ENCODE measurements at regions not wholly inside any gene's neighbourhood (a gene's known extent, or its start where the extent isn't known, plus 50 kb on each side); places are given as distances from the start of the nearest gene placed in this dataset.

DNA sequence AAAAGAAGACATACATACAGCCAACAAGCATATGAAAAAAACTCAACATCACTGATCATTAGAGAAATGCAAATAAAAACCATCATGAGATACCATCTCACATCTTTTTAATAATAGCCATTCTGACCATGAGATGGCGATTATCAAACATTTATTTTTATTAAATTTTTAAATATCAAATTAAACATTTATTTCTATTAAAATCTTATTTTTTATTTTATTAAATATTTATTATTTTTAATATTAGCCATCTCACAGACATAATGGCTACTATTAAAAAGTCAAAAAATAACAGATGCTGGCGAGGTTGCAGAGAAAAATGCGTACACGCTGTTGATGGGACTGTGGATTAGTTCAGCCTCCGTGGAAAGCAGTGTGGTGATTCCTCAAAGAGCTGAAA is 264.8 kb upstream of the TENM4 start:
- Histone ChIP-seq H3K4me3 (no peak overlapping the region), H3K27ac (no peak overlapping the region), H3K27me3 (ENCODE audit: low read depth) (no peaks in the 10 kb centered on the region), H3K4me1 (no peaks in the 10 kb centered on the region), H3K36me3 (no peaks in the 10 kb centered on the region), H3K9me3 (peaks cover 16% of the 10 kb centered on the region)
- no peak for ATAC-seq
- no peak for DNase-seq
- TF ChIP-seq, protein P1, sequence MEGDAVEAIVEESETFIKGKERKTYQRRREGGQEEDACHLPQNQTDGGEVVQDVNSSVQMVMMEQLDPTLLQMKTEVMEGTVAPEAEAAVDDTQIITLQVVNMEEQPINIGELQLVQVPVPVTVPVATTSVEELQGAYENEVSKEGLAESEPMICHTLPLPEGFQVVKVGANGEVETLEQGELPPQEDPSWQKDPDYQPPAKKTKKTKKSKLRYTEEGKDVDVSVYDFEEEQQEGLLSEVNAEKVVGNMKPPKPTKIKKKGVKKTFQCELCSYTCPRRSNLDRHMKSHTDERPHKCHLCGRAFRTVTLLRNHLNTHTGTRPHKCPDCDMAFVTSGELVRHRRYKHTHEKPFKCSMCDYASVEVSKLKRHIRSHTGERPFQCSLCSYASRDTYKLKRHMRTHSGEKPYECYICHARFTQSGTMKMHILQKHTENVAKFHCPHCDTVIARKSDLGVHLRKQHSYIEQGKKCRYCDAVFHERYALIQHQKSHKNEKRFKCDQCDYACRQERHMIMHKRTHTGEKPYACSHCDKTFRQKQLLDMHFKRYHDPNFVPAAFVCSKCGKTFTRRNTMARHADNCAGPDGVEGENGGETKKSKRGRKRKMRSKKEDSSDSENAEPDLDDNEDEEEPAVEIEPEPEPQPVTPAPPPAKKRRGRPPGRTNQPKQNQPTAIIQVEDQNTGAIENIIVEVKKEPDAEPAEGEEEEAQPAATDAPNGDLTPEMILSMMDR (IDR thresholded peaks at IDR 0.05), result no peak
- intact Hi-C loops (cut with DNase I), result no loop called here

DNA sequence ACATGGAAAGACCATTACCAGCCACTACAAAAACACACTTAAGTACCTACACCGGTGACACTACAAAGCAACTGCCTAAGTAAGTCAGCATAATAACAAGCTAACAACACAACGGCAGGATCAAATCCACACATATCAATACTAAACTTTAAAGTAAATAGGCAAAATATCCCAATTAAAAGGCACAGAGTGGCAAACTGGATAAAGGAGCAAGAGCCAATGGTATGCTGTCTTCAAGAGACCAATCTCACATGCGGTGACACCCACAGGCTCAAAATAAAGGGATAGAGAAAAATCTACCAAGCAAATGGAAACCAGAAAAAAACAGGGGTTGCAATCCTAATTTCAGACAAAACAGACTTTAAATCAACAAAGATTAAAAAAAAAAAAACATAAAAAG is 261.5 kb upstream of the TENM4 start:
- no peak overlapping the region for H3K27ac ChIP-seq
- no peak overlapping the region for H3K4me3 ChIP-seq
- H3K27me3 ChIP-seq (ENCODE audit: low read depth), result no peaks in the 10 kb centered on the region
- TF ChIP-seq, protein P1 (IDR thresholded peaks at IDR 0.05), result no peak
- intact Hi-C loops (cut with DNase I), result no loop called here
- peaks cover 16% of the 10 kb centered on the region for H3K9me3 ChIP-seq
- no peaks in the 10 kb centered on the region for H3K36me3 ChIP-seq
- ATAC-seq (no peak), DNase-seq (no peak)
- no peaks in the 10 kb centered on the region for H3K4me1 ChIP-seq

DNA sequence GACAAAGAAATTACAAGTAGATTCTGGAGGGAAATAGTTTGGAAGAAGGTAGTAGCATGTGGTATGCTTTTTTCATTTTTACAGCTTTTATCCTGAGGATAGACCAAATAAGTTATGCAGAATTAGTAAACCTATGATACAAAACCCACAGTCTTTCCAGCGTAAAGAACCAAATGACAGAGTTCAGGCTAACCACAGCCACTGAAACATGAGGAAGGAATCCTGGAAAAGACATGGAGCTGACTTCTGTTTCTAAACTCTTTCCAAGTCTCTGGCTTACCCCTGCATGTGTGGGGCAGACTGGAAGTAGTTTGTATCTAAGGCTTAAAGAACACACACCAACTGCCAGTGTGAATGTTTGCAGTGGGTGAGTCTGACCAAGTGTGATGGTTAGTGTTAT is 258.4 kb upstream of the TENM4 start:
- H3K27me3 ChIP-seq (ENCODE audit: low read depth), result no peaks in the 10 kb centered on the region
- DNase-seq, result no peak
- no peak overlapping the region for H3K4me3 ChIP-seq
- no peak for ATAC-seq
- TF ChIP-seq, protein P1 (IDR thresholded peaks at IDR 0.05), result no peak
- no peak overlapping the region for H3K27ac ChIP-seq
- no peaks in the 10 kb centered on the region for H3K36me3 ChIP-seq
- intact Hi-C loops (cut with DNase I), result no loop called here
- H3K9me3 ChIP-seq, result peaks cover 16% of the 10 kb centered on the region
- H3K4me1 ChIP-seq, result no peaks in the 10 kb centered on the region

DNA sequence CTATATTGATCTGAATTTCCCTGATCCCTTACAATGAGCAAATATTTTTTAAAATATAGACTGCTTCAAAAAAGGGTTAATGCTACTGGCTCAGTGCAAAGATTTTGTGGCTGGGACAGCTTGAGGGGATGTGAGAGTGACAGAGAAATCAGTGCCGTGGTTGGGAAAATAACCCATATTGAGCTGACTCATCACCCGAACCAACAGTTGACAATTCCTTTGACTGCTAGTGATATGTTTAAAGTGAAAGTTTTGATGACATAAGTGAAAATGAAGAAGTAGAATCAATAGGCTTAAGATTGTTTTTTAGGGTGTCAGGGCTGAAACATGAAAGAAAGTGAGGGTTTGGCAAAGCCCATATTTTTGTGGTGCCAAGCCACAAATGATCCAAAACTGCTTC is 257.1 kb upstream of the TENM4 start:
- intact Hi-C loops (cut with DNase I), result no loop called here
- Histone ChIP-seq H3K4me1 (no peaks in the 10 kb centered on the region), H3K36me3 (no peaks in the 10 kb centered on the region), H3K27me3 (ENCODE audit: low read depth) (no peaks in the 10 kb centered on the region), H3K27ac (no peak overlapping the region), H3K4me3 (no peak overlapping the region), H3K9me3 (peaks cover 15% of the 10 kb centered on the region)
- DNase-seq (no peak), ATAC-seq (no peak)
- TF ChIP-seq, protein P1 (IDR thresholded peaks at IDR 0.05), result no peak

DNA sequence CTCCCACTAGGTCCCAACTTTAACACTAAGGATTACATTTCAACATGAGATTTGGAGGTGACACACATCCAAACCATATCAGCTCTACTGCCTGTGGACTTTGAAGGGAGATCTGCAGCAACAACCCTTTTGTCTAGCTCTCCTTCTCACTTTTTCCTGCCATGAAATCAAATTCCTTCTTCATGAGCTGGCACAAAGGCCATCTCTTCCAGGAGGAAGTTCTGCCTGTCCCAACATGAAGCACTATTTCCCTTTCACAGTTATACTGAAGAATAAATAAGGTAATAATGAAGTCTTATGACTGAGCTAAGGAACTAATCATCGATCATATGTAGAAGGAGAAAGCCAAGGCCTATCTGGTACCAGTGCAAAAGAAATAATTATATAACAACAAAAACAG is 253.5 kb upstream of the TENM4 start:
- Histone ChIP-seq H3K4me3 (no peak overlapping the region), H3K4me1 (no peaks in the 10 kb centered on the region), H3K27me3 (ENCODE audit: low read depth) (no peaks in the 10 kb centered on the region), H3K27ac (no peak overlapping the region), H3K9me3 (no peaks in the 10 kb centered on the region), H3K36me3 (no peaks in the 10 kb centered on the region)
- TF ChIP-seq, protein P1 (IDR thresholded peaks at IDR 0.05), result no peak
- ATAC-seq (no peak), DNase-seq (no peak)
- intact Hi-C loops (cut with DNase I), result no loop called here

DNA sequence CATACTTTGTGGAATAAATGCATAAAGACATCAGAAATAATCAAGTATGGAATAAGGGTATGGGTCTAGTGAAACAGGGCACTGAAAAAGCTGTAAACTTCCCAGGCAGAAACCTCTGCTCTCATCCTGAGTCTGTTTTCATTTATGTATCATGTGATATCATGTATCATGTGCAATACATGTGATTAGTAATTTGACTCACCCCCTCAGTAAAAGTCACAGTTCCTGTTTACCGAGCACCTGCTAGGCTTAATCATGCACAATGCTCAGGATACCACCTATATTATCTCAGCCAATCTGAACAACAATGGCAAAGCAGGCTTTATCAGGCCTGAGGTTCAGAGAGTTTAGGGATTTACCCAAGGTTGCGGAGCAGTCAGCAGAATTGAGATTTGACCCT is 250.6 kb upstream of the TENM4 start:
- no peak for DNase-seq
- Histone ChIP-seq H3K4me1 (no peaks in the 10 kb centered on the region), H3K27ac (no peak overlapping the region), H3K36me3 (no peaks in the 10 kb centered on the region), H3K27me3 (ENCODE audit: low read depth) (no peaks in the 10 kb centered on the region), H3K4me3 (no peak overlapping the region), H3K9me3 (no peaks in the 10 kb centered on the region)
- no peak for ATAC-seq
- intact Hi-C loops (cut with DNase I), result no loop called here
- TF ChIP-seq, protein P1 (IDR thresholded peaks at IDR 0.05), result no peak

All from lower lobe of right lung (tissue), 2 donors.